GM23338 (cell line): ENCODE measurements at regions not wholly inside any gene's neighbourhood (a gene's known extent, or its start where the extent isn't known, plus 50 kb on each side); places are given as distances from the start of the nearest gene placed in this dataset.

ENCODE experiments used
- ATAC-seq: fragments of 200-7000 bp; cut with Tn5 transposase; 3 replicates; pipeline ENCODE4 v1.9.1; 2020
- DNase-seq: peaks from one replicate; pipeline ENCODE4 v3.0.0-alpha.2; 2015; ENCODE audit warnings: low spot score
- H2AFZ ChIP-seq: fragments of 200-600 bp; sonication (generic); 2 replicates; pipeline ENCODE4 v1.8.0; 2016; ENCODE audit warnings: antibody characterized with exemption, mild to moderate bottlenecking, moderate library complexity
- H3F3A ChIP-seq: fragments of 200-600 bp; sonication (generic); replicated peaks from 2 replicates; pipeline ENCODE4 v1.8.0; 2017; ENCODE audit warnings: antibody characterized with exemption, mixed run types, low read depth
- H3K27ac ChIP-seq: fragments of 200-600 bp; sonication (generic); 2 replicates; pipeline ENCODE4 v1.6.1; 2016; ENCODE audit warnings: low read depth
- H3K27me3 ChIP-seq: fragments of 200-600 bp; sonication (generic); 2 replicates; pipeline ENCODE4 v1.8.0; 2016; ENCODE audit warnings: mild to moderate bottlenecking, mixed run types, moderate library complexity; ENCODE audit not compliant: insufficient read depth
- H3K36me3 ChIP-seq: fragments of 200-600 bp; sonication (generic); 2 replicates; pipeline ENCODE4 v1.8.0; 2016; ENCODE audit warnings: mild to moderate bottlenecking; ENCODE audit not compliant: insufficient read depth
- H3K4me1 ChIP-seq: fragments of 200-600 bp; sonication (generic); 2 replicates; pipeline ENCODE4 v1.8.0; 2016; ENCODE audit warnings: mild to moderate bottlenecking, moderate library complexity; ENCODE audit not compliant: insufficient read depth
- H3K4me2 ChIP-seq: fragments of 200-600 bp; sonication (generic); 2 replicates; pipeline ENCODE4 v1.7.1; 2017; ENCODE audit warnings: mixed run types
- H3K4me3 ChIP-seq: fragments of 200-600 bp; sonication (generic); 2 replicates; pipeline ENCODE4 v1.6.1; 2016; ENCODE audit warnings: mixed run types
- H3K79me2 ChIP-seq: fragments of 200-600 bp; sonication (generic); replicated peaks from 2 replicates; pipeline ENCODE4 v1.8.0; 2017; ENCODE audit warnings: mild to moderate bottlenecking; ENCODE audit not compliant: insufficient read depth
- H3K9me2 ChIP-seq: fragments of 200-600 bp; sonication (generic); 2 replicates; pipeline ENCODE4 v1.8.0; 2017; ENCODE audit not compliant: insufficient read depth
- H4K20me1 ChIP-seq: fragments of 200-600 bp; sonication (generic); replicated peaks from 2 replicates; pipeline ENCODE4 v1.8.0; 2017; ENCODE audit warnings: mild to moderate bottlenecking; ENCODE audit not compliant: insufficient read depth
- H3K27ac Mint-ChIP-seq: 2 replicates; pipeline ENCODE4 v1.8.0; 2020; ENCODE audit warnings: inconsistent platforms, mild to moderate bottlenecking, moderate library complexity, mixed read lengths
- H3K27me3 Mint-ChIP-seq: 3 replicates; pipeline ENCODE4 v1.8.0; 2022; ENCODE audit warnings: low read depth, mild to moderate bottlenecking, moderate library complexity, mixed read lengths, inconsistent platforms; ENCODE audit not compliant: insufficient read depth, poor library complexity
- H3K36me3 Mint-ChIP-seq: 3 replicates; pipeline ENCODE4 v1.8.0; 2021; ENCODE audit warnings: low read depth, mild to moderate bottlenecking, inconsistent platforms, moderate library complexity, mixed read lengths
- H3K4me1 Mint-ChIP-seq: 3 replicates; pipeline ENCODE4 v1.8.0; 2020; ENCODE audit warnings: mild to moderate bottlenecking, inconsistent platforms, mixed read lengths
- H3K4me3 Mint-ChIP-seq: 3 replicates; pipeline ENCODE4 v1.8.0; 2021; ENCODE audit warnings: moderate library complexity, mild to moderate bottlenecking, inconsistent platforms, mixed read lengths
- H3K9me3 Mint-ChIP-seq: 3 replicates; pipeline ENCODE4 v1.8.0; 2020; ENCODE audit warnings: moderate library complexity, mild to moderate bottlenecking, inconsistent platforms, mixed read lengths
- CREB1 ChIP-seq: fragments of 250-450 bp; sonication (Bioruptor Pico); IDR thresholded peaks from 2 replicates; pipeline ENCODE4 v1.5.0; 2020; ENCODE audit warnings: low read depth, mild to moderate bottlenecking, moderate library complexity
- EZH2 ChIP-seq: fragments of 200-600 bp; sonication (generic); IDR thresholded peaks from one replicate; pipeline ENCODE4 v1.8.0; 2017; ENCODE audit warnings: antibody characterized with exemption, mild to moderate bottlenecking, low read depth; ENCODE audit not compliant: unreplicated experiment
- JUNB ChIP-seq: IDR thresholded peaks from one replicate; pipeline ENCODE4 v1.6.1; 2016; ENCODE audit warnings: antibody characterized with exemption; ENCODE audit not compliant: unreplicated experiment
- NANOG ChIP-seq: IDR thresholded peaks from 2 replicates; pipeline ENCODE4 v1.6.1; 2016; ENCODE audit warnings: antibody characterized with exemption, borderline replicate concordance
- POLR2AphosphoS5 ChIP-seq: IDR thresholded peaks from 2 replicates; pipeline ENCODE4 v1.6.1; 2016; ENCODE audit warnings: antibody characterized with exemption, low read depth
- STAT1 ChIP-seq: IDR thresholded peaks from one replicate; pipeline ENCODE4 v1.6.1; 2016; ENCODE audit warnings: antibody characterized with exemption; ENCODE audit not compliant: unreplicated experiment
- ZNF114 ChIP-seq: fragments of 250-450 bp; sonication (Bioruptor Pico); IDR thresholded peaks from 2 replicates; pipeline ENCODE4 v1.5.0; 2020; ENCODE audit warnings: mild to moderate bottlenecking, moderate library complexity
- ZNF331 ChIP-seq: fragments of 250-450 bp; sonication (Bioruptor Pico); IDR thresholded peaks from 2 replicates; pipeline ENCODE4 v1.5.0; 2020; ENCODE audit warnings: low read depth, mild to moderate bottlenecking, moderate library complexity
- TF ChIP-seq, protein P1 (sequence below): IDR thresholded peaks from one replicate; pipeline ENCODE4 v1.6.1; 2018; ENCODE audit warnings: antibody characterized with exemption; ENCODE audit not compliant: unreplicated experiment
- TF ChIP-seq, protein P2 (sequence below), 2 experiments: fragments of 200-600 bp in 1 of 2; sonication (generic) in 1 of 2; conservative IDR thresholded peaks; 2 replicates each; pipeline versions ENCODE4 v1.5.1 to v1.6.1; 2016 to 2017; ENCODE audit warnings: antibody characterized with exemption in 2 of 2, low read depth in 2 of 2, mild to moderate bottlenecking in 2 of 2, moderate library complexity in 1 of 2

- Histone ChIP-seq H3K79me2 (no peaks in the 10 kb centered on the region), H3K36me3 (no peaks in the 10 kb centered on the region), H3K4me2 (no peak overlapping the region), H3F3A (no peaks in the 10 kb centered on the region), H3K27ac (no peak overlapping the region), H4K20me1 (no peaks in the 10 kb centered on the region), H3K27me3 (no peaks in the 10 kb centered on the region), H2AFZ (no peak overlapping the region), H3K4me3 (no peak overlapping the region), H3K4me1 (no peaks in the 10 kb centered on the region), H3K9me2 (no peaks in the 10 kb centered on the region)
- Mint-ChIP-seq H3K27ac (no peak overlapping the region), H3K9me3 (no peaks in the 10 kb centered on the region), H3K4me1 (no peaks in the 10 kb centered on the region; the same call in 2 of the 3 replicates), H3K4me3 (no peak overlapping the region), H3K36me3 (no peaks in the 10 kb centered on the region), H3K27me3 (no peaks in the 10 kb centered on the region)
- ATAC-seq (no peak), DNase-seq (no peak)
- TF ChIP-seq JUNB (no peak), STAT1 (no peak), POLR2AphosphoS5 (no peak), EZH2 (no peak), NANOG (no peak), ZNF114 (CRISPR knock-in tag) (no peak), CREB1 (no peak)
- TF ChIP-seq, protein P1, sequence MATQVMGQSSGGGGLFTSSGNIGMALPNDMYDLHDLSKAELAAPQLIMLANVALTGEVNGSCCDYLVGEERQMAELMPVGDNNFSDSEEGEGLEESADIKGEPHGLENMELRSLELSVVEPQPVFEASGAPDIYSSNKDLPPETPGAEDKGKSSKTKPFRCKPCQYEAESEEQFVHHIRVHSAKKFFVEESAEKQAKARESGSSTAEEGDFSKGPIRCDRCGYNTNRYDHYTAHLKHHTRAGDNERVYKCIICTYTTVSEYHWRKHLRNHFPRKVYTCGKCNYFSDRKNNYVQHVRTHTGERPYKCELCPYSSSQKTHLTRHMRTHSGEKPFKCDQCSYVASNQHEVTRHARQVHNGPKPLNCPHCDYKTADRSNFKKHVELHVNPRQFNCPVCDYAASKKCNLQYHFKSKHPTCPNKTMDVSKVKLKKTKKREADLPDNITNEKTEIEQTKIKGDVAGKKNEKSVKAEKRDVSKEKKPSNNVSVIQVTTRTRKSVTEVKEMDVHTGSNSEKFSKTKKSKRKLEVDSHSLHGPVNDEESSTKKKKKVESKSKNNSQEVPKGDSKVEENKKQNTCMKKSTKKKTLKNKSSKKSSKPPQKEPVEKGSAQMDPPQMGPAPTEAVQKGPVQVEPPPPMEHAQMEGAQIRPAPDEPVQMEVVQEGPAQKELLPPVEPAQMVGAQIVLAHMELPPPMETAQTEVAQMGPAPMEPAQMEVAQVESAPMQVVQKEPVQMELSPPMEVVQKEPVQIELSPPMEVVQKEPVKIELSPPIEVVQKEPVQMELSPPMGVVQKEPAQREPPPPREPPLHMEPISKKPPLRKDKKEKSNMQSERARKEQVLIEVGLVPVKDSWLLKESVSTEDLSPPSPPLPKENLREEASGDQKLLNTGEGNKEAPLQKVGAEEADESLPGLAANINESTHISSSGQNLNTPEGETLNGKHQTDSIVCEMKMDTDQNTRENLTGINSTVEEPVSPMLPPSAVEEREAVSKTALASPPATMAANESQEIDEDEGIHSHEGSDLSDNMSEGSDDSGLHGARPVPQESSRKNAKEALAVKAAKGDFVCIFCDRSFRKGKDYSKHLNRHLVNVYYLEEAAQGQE, result no peak
Measured at GRCh38 chr11:81026032-81026431, 1585.2 kb upstream of the TENM4 start.

GRCh38 chr11:81022057-81022456, 1581.2 kb upstream of the TENM4 start:
- H3K4me2 ChIP-seq, result no peak overlapping the region
- TF ChIP-seq POLR2AphosphoS5, result no peak
- no peak for TF ChIP-seq ZNF331
- TF ChIP-seq, protein P1, result no peak
- no peak for TF ChIP-seq JUNB
- TF ChIP-seq, protein P2, sequence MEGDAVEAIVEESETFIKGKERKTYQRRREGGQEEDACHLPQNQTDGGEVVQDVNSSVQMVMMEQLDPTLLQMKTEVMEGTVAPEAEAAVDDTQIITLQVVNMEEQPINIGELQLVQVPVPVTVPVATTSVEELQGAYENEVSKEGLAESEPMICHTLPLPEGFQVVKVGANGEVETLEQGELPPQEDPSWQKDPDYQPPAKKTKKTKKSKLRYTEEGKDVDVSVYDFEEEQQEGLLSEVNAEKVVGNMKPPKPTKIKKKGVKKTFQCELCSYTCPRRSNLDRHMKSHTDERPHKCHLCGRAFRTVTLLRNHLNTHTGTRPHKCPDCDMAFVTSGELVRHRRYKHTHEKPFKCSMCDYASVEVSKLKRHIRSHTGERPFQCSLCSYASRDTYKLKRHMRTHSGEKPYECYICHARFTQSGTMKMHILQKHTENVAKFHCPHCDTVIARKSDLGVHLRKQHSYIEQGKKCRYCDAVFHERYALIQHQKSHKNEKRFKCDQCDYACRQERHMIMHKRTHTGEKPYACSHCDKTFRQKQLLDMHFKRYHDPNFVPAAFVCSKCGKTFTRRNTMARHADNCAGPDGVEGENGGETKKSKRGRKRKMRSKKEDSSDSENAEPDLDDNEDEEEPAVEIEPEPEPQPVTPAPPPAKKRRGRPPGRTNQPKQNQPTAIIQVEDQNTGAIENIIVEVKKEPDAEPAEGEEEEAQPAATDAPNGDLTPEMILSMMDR (conservative IDR thresholded peaks at IDR 0.05; ENCODE audit: low read depth in 2 of 2), result no peak

More at GRCh38 chr11:81022057-81022456, 1581.2 kb upstream of the TENM4 start:
- H3K9me3 Mint-ChIP-seq, result no peaks in the 10 kb centered on the region
- no peak overlapping the region for H3K27ac Mint-ChIP-seq
- no peak for ATAC-seq
- Histone ChIP-seq H3F3A (no peaks in the 10 kb centered on the region), H2AFZ (no peak overlapping the region), H3K27me3 (no peaks in the 10 kb centered on the region), H3K9me2 (no peaks in the 10 kb centered on the region), H3K36me3 (no peaks in the 10 kb centered on the region), H3K4me1 (no peaks in the 10 kb centered on the region), H3K79me2 (no peaks in the 10 kb centered on the region), H3K27ac (no peak overlapping the region), H3K4me3 (no peak overlapping the region), H4K20me1 (no peaks in the 10 kb centered on the region)
- no peaks in the 10 kb centered on the region for H3K27me3 Mint-ChIP-seq
- H3K4me1 Mint-ChIP-seq, result no peaks in the 10 kb centered on the region; the same call in 2 of the 3 replicates
- H3K4me3 Mint-ChIP-seq, result no peak overlapping the region
- no peak for DNase-seq
- no peaks in the 10 kb centered on the region for H3K36me3 Mint-ChIP-seq
